ENCODE measurements at regions not wholly inside any gene's neighbourhood (a gene's known extent, or its start where the extent isn't known, plus 50 kb on each side); places are given as distances from the start of the nearest gene placed in this dataset.

GRCh38 chr5:155229135-155229534, 215.6 kb downstream of the KIF4B start:
- no peak for TF ChIP-seq CTCF (IDR thresholded peaks at IDR 0.05 in 8 of 11, conservative IDR thresholded peaks at IDR 0.05 in 3 of 11)
- no peak for TF ChIP-seq POLR2A (IDR thresholded peaks at IDR 0.05)

Measured in spleen (tissue), 7 donors.